Neuronal stem cell (in vitro differentiated cells): ENCODE measurements at regions not wholly inside any gene's neighbourhood (a gene's known extent, or its start where the extent isn't known, plus 50 kb on each side); places are given as distances from the start of the nearest gene placed in this dataset.

Experiments used
- DNase-seq: peaks from one replicate; pipeline ENCODE4 v3.0.0-alpha.2; 2013; ENCODE audit warnings: low spot score
- H2AFZ ChIP-seq: one replicate; pipeline ENCODE4 v1.6.1; 2013; ENCODE audit warnings: mild to moderate bottlenecking, low read length, inconsistent platforms
- H2AK5ac ChIP-seq: 2 replicates; pipeline ENCODE4 v1.6.1; 2013; ENCODE audit warnings: low read depth, mild to moderate bottlenecking, inconsistent platforms, low read length, moderate library complexity, mixed read lengths
- H2BK120ac ChIP-seq: 2 replicates; pipeline ENCODE4 v1.6.1; 2013; ENCODE audit warnings: low read depth, mild to moderate bottlenecking, inconsistent platforms, low read length, moderate library complexity, mixed read lengths
- H2BK12ac ChIP-seq: one replicate; pipeline ENCODE4 v1.6.1; 2013; ENCODE audit warnings: low read length, inconsistent platforms
- H2BK15ac ChIP-seq: 2 replicates; pipeline ENCODE4 v1.6.1; 2013; ENCODE audit warnings: mild to moderate bottlenecking, low read length, inconsistent platforms, mixed read lengths
- H2BK5ac ChIP-seq: one replicate; pipeline ENCODE4 v1.6.1; 2013; ENCODE audit warnings: inconsistent platforms, mild to moderate bottlenecking, low read length, moderate library complexity
- H3K14ac ChIP-seq: one replicate; pipeline ENCODE4 v1.6.1; 2013; ENCODE audit warnings: low read length, inconsistent platforms
- H3K18ac ChIP-seq: 2 replicates; pipeline ENCODE4 v1.6.1; 2013; ENCODE audit warnings: low read length, inconsistent platforms
- H3K23ac ChIP-seq: 2 replicates; pipeline ENCODE4 v1.6.1; 2013; ENCODE audit warnings: low read depth, mild to moderate bottlenecking, mixed read lengths, low read length, inconsistent platforms; ENCODE audit not compliant: poor library complexity
- H3K27ac ChIP-seq: replicated peaks from 3 replicates; pipeline ENCODE4 v1.5.1; 2013; ENCODE audit warnings: low read length, inconsistent platforms
- H3K27me3 ChIP-seq, 3 experiments: 2 replicates each; pipeline ENCODE4 v1.6.1; 2013; ENCODE audit warnings: low read length in 3 of 3, mild to moderate bottlenecking in 2 of 3, inconsistent platforms in 1 of 3, low read depth in 1 of 3, mixed read lengths in 1 of 3, moderate library complexity in 1 of 3; ENCODE audit not compliant: control insufficient read depth in 3 of 3, insufficient read depth in 3 of 3
- H3K36me3 ChIP-seq, 2 donors: replicated peaks in 1 of 2; 2 replicates each; pipeline ENCODE4 v1.6.1; 2013; ENCODE audit warnings: low read length in 2 of 2; ENCODE audit not compliant: control insufficient read depth in 2 of 2, insufficient read depth in 2 of 2
- H3K4ac ChIP-seq: 2 replicates; pipeline ENCODE4 v1.6.1; 2013; ENCODE audit warnings: inconsistent platforms, mild to moderate bottlenecking, low read length, moderate library complexity
- H3K4me1 ChIP-seq, 2 donors: 1 replicate in 1 of 2; 2 replicates in 1 of 2; pipeline ENCODE4 v1.6.1; 2013; ENCODE audit warnings: low read length in 2 of 2, low read depth in 1 of 2; ENCODE audit not compliant: control insufficient read depth in 2 of 2, insufficient read depth in 1 of 2
- H3K4me2 ChIP-seq: one replicate; pipeline ENCODE4 v1.6.1; 2013; ENCODE audit warnings: mild to moderate bottlenecking, low read length, inconsistent platforms; ENCODE audit not compliant: insufficient read depth, poor library complexity, severe bottlenecking
- H3K4me3 ChIP-seq, 2 donors: 2 replicates each; pipeline ENCODE4 v1.5.1; 2013; ENCODE audit warnings: low read length in 2 of 2, mild to moderate bottlenecking in 2 of 2, inconsistent platforms in 1 of 2, moderate library complexity in 1 of 2
- H3K79me1 ChIP-seq: one replicate; pipeline ENCODE4 v1.6.1; 2013; ENCODE audit warnings: low read depth, mild to moderate bottlenecking, inconsistent platforms, low read length, moderate library complexity
- H3K9ac ChIP-seq: one replicate; pipeline ENCODE4 v1.6.1; 2013; ENCODE audit warnings: mild to moderate bottlenecking, low read depth, low read length, inconsistent platforms; ENCODE audit not compliant: poor library complexity
- H3K9me3 ChIP-seq, 2 donors: replicated peaks in 1 of 2; 2 replicates each; pipeline versions ENCODE3 to v1.6.1; 2013; ENCODE audit warnings: low read length in 2 of 2, mild to moderate bottlenecking in 2 of 2, inconsistent platforms in 1 of 2, low read depth in 1 of 2, mixed read lengths in 1 of 2, moderate library complexity in 1 of 2; ENCODE audit not compliant: control insufficient read depth in 2 of 2, insufficient read depth in 1 of 2
- H4K8ac ChIP-seq: one replicate; pipeline ENCODE4 v1.6.1; 2013; ENCODE audit warnings: low read depth, mild to moderate bottlenecking, inconsistent platforms, low read length, moderate library complexity
- H4K91ac ChIP-seq: one replicate; pipeline ENCODE4 v1.6.1; 2013; ENCODE audit warnings: low read length, low read depth, mild to moderate bottlenecking, inconsistent platforms; ENCODE audit not compliant: poor library complexity
- WGBS, 2 donors: extraction: QIAGEN DNeasy Blood & Tissue Kit; methylation state at CpG; one replicate each; pipeline ENCODE4 v1.1.7; 2013; ENCODE audit warnings: missing lambda C conversion rate in 2 of 2, mixed read lengths in 1 of 2; ENCODE audit not compliant: insufficient read length in 2 of 2, insufficient replicate concordance in 1 of 2; ENCODE audit errors: extremely low coverage in 2 of 2; 5-methylcytosine and 5-hydroxymethylcytosine counted together

DNA sequence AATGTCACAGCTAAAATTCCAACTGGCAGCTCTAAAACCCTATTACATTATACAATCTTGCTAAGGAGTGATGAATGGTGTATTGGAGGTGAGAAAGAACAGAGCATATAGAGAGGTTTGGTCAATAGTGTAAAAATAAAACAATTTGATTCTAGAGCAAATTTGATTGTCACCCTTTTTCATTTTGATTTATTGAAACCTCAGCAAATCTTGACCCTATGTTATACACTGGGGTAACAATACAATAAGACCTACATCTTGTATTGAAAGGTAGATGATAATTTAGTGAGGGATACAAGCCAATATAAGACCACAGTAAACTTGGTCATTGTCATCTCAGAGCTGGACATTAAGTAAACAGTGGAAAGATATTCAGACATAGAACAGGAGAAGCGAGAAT, 671.9 kb downstream of the IRS1 start:
- Histone ChIP-seq H3K9ac (no peak overlapping the region), H2BK5ac (no peak overlapping the region), H3K27me3 (no peaks in the 10 kb centered on the region), H3K4ac (no peak overlapping the region), H2AFZ (no peak overlapping the region), H3K9me3 (no peaks in the 10 kb centered on the region), H3K4me1 (peaks cover 6 to 7% of the 10 kb centered on the region in 2 donors), H2BK12ac (no peak overlapping the region), H3K79me1 (no peaks in the 10 kb centered on the region), H3K4me3 (no peak overlapping the region), H2BK15ac (no peak overlapping the region), H2AK5ac (no peak overlapping the region), H3K27ac (no peak overlapping the region), H4K91ac (no peak overlapping the region), H3K23ac (no peak overlapping the region), H3K4me2 (no peak overlapping the region), H2BK120ac (no peak overlapping the region), H4K8ac (no peak overlapping the region), H3K14ac (no peak overlapping the region), H3K18ac (no peak overlapping the region), H3K36me3 (no peaks in the 10 kb centered on the region)
- no peak for DNase-seq
- no CpG with 5 or more reads among the region's 1 CpG for WGBS, 2 donors

DNA sequence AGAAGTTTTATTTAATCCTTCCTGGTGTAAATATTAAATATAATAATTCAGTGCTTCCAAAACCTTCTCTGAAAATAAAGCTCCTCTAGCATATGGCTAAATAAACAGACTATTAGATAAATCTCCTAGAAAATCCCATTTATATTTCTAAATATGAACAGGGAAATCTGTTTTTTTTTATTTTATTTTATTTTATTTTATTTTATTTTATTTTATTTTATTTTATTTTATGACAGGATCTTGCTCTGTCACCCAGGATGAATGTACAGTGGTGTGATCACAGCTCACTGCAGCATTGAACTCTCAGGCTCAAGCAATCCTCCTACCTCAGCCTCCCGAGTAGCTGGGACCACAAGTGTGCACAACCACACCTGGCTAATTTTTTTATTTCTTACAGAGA, 673.5 kb downstream of the IRS1 start:
- Histone ChIP-seq H3K9me3 (no peaks in the 10 kb centered on the region), H3K14ac (no peak overlapping the region), H3K79me1 (no peaks in the 10 kb centered on the region), H3K4ac (no peak overlapping the region), H3K18ac (no peak overlapping the region), H2BK5ac (no peak overlapping the region), H3K4me1 (peaks cover 2% of the 10 kb centered on the region in 2 donors), H3K9ac (no peak overlapping the region), H2AFZ (no peak overlapping the region), H2AK5ac (no peak overlapping the region), H2BK120ac (no peak overlapping the region), H3K27ac (no peak overlapping the region), H3K23ac (no peak overlapping the region), H2BK15ac (no peak overlapping the region), H2BK12ac (no peak overlapping the region), H3K27me3 (no peaks in the 10 kb centered on the region), H4K8ac (no peak overlapping the region), H3K4me2 (no peak overlapping the region), H3K36me3 (no peaks in the 10 kb centered on the region), H3K4me3 (no peak overlapping the region), H4K91ac (no peak overlapping the region)
- no CpG with 5 or more reads among the region's 1 CpG for WGBS, 2 donors
- DNase-seq: no peak

DNA sequence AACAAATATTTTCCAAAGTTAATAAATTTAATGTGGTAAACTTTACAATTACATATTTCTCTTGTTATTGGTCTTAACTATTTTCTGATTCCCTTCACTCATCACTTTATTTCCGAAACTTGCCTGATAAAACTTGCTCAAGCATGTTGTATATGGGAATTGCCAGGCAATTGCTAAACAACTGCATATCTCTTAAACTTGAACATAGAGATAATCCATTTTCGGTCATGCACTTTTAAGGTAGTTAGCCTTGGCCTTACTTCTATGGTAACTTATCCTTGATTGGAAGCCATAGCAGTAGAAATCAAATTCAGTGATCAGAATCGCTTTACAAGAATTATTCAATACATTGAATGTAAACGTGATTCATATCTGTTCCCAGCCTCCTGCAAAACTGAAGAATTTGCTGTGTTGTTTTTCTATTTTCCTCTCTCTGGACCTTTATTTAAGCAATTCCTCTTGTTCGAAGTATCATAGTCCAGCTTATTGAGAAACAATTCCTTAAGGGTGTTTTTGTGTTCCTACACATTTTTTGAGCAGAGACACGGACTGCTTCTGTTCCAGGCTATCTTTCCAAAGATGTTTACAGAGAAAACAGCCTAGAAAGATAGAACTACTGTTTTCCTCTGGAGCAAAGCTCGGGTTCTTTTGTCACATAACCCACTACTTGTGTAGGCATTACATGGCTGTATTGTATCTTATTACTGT, 674.3 kb downstream of the IRS1 start:
- Histone ChIP-seq H4K8ac (no peak overlapping the region), H3K4me1 (peaks cover 1 to 2% of the 10 kb centered on the region in 2 donors), H2AFZ (no peak overlapping the region), H3K27me3 (no peaks in the 10 kb centered on the region), H2BK5ac (no peak overlapping the region), H3K9me3 (no peaks in the 10 kb centered on the region), H3K18ac (no peak overlapping the region), H3K14ac (no peak overlapping the region), H2AK5ac (no peak overlapping the region), H2BK12ac (no peak overlapping the region), H3K23ac (no peak overlapping the region), H3K4me2 (no peak overlapping the region), H3K27ac (no peak overlapping the region), H3K4me3 (no peak overlapping the region), H3K36me3 (no peaks in the 10 kb centered on the region), H3K79me1 (no peaks in the 10 kb centered on the region), H3K9ac (no peak overlapping the region), H2BK15ac (no peak overlapping the region), H2BK120ac (no peak overlapping the region), H4K91ac (no peak overlapping the region), H3K4ac (no peak overlapping the region)
- no peak for DNase-seq
- no CpG with 5 or more reads among the region's 7 CpGs for whole genome bisulfite sequencing, 2 donors

DNA sequence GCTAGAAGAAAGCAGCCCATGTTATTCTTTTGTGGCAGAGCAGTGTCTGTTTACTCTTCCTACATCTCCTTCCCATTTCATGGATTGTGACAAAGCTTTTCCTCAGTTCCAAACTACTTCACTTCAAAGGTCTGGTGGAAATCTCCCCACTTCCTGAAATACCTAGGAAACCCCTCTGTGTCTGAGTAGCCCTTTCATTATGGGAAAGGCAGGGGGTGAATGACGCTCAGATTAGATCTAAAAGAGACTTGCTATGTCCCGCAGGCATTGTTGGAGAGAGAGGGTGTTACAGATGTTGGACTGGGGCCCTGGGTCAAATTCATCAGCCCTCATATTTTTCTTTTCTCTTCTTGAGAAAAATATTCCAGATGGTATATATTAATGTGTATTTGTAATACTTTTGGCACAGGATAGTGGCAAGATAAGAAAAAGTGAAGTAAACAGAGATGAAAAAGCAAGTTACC, 675.0 kb downstream of the IRS1 start:
- H3K27me3 ChIP-seq: no peaks in the 10 kb centered on the region
- peak overlapping the region; percentile 27 for H2AFZ ChIP-seq
- H4K8ac ChIP-seq: no peak overlapping the region
- no peak overlapping the region for H3K4me3 ChIP-seq
- no peak overlapping the region for H3K18ac ChIP-seq
- no peak overlapping the region for H2BK15ac ChIP-seq
- H2BK5ac ChIP-seq: no peak overlapping the region
- H2BK120ac ChIP-seq: no peak overlapping the region
- no peaks in the 10 kb centered on the region for H3K9me3 ChIP-seq
- H3K4ac ChIP-seq: no peak overlapping the region
- H2BK12ac ChIP-seq: no peak overlapping the region
- no peak overlapping the region for H3K23ac ChIP-seq
- H3K36me3 ChIP-seq: no peaks in the 10 kb centered on the region
- H3K9ac ChIP-seq: no peak overlapping the region
- no peak overlapping the region for H3K4me2 ChIP-seq
- H2AK5ac ChIP-seq: no peak overlapping the region
- no peaks in the 10 kb centered on the region for H3K79me1 ChIP-seq
- DNase-seq: no peak
- H3K27ac ChIP-seq: no peak overlapping the region
- no peak overlapping the region for H4K91ac ChIP-seq
- H3K14ac ChIP-seq: no peak overlapping the region
- WGBS, 2 donors: no CpG with 5 or more reads among the region's 2 CpGs
- H3K4me1 ChIP-seq: peaks cover 1 to 2% of the 10 kb centered on the region in 2 donors
